DOHH2 (cell line): ENCODE measurements at regions not wholly inside any gene's neighbourhood (a gene's known extent, or its start where the extent isn't known, plus 50 kb on each side); places are given as distances from the start of the nearest gene placed in this dataset.

Experiments used
- H3F3A ChIP-seq: fragments of 200-600 bp; sonication (generic), shearing (Covaris generic); 2 replicates; pipeline ENCODE4 v1.6.0; 2016; ENCODE audit warnings: antibody characterized with exemption, mild to moderate bottlenecking; ENCODE audit not compliant: control insufficient read depth, insufficient read depth
- H3K27ac ChIP-seq: fragments of 200-600 bp; sonication (generic); 2 replicates; pipeline ENCODE4 v1.5.1; 2014; ENCODE audit warnings: low read depth, mild to moderate bottlenecking, low read length, moderate library complexity
- H3K27me3 ChIP-seq: fragments of 200-600 bp; sonication (generic); 2 replicates; pipeline ENCODE4 v1.6.1; 2014; ENCODE audit warnings: mild to moderate bottlenecking, low read length, mixed read lengths; ENCODE audit not compliant: control insufficient read depth
- H3K36me3 ChIP-seq: fragments of 200-600 bp; sonication (generic); 2 replicates; pipeline ENCODE4 v1.6.1; 2014; ENCODE audit warnings: mild to moderate bottlenecking, low read length, moderate library complexity, mixed read lengths; ENCODE audit not compliant: control insufficient read depth
- H3K4me1 ChIP-seq: fragments of 200-600 bp; sonication (generic); 2 replicates; pipeline ENCODE4 v1.6.1; 2014; ENCODE audit warnings: mild to moderate bottlenecking, low read length, mixed read lengths; ENCODE audit not compliant: control insufficient read depth
- H3K4me2 ChIP-seq: fragments of 200-600 bp; sonication (generic); 2 replicates; pipeline ENCODE4 v1.6.0; 2014; ENCODE audit warnings: mild to moderate bottlenecking, low read length, moderate library complexity
- H3K4me3 ChIP-seq: fragments of 200-600 bp; sonication (generic); 2 replicates; pipeline ENCODE4 v1.5.1; 2014; ENCODE audit warnings: mild to moderate bottlenecking, low read length, mixed read lengths
- H3K79me2 ChIP-seq: fragments of 200-600 bp; sonication (generic); 2 replicates; pipeline ENCODE4 v1.6.1; 2014; ENCODE audit warnings: mild to moderate bottlenecking, low read length, mixed read lengths; ENCODE audit not compliant: control insufficient read depth
- H3K9me2 ChIP-seq: fragments of 200-600 bp; sonication (generic); replicated peaks from 2 replicates; pipeline ENCODE4 v1.6.1; 2014; ENCODE audit warnings: mild to moderate bottlenecking, low read length, mixed read lengths; ENCODE audit not compliant: control insufficient read depth
- H3K9me3 ChIP-seq: fragments of 200-600 bp; sonication (generic); 2 replicates; pipeline ENCODE4 v1.6.1; 2014; ENCODE audit warnings: antibody characterized with exemption, low read length, mixed read lengths; ENCODE audit not compliant: control insufficient read depth, insufficient read depth
- H4K20me1 ChIP-seq: fragments of 200-600 bp; sonication (generic); 2 replicates; pipeline ENCODE4 v1.6.0; 2014; ENCODE audit warnings: low read depth, mild to moderate bottlenecking, antibody characterized with exemption, low read length, moderate library complexity; ENCODE audit not compliant: control insufficient read depth, insufficient read depth
- EZH2phosphoT487 ChIP-seq: fragments of 200-600 bp; sonication (generic); IDR thresholded peaks from 2 replicates; pipeline ENCODE4 v1.6.1; 2017; ENCODE audit warnings: borderline replicate concordance, mild to moderate bottlenecking, antibody characterized with exemption, low read length, moderate library complexity, mixed read lengths
- TF ChIP-seq, protein P1 (sequence below): fragments of 200-600 bp; sonication (generic); IDR thresholded peaks from one replicate; pipeline ENCODE4 v1.5.1; 2014; ENCODE audit warnings: antibody characterized with exemption, mild to moderate bottlenecking, low read depth, low read length; ENCODE audit not compliant: poor library complexity, severe bottlenecking

DNA sequence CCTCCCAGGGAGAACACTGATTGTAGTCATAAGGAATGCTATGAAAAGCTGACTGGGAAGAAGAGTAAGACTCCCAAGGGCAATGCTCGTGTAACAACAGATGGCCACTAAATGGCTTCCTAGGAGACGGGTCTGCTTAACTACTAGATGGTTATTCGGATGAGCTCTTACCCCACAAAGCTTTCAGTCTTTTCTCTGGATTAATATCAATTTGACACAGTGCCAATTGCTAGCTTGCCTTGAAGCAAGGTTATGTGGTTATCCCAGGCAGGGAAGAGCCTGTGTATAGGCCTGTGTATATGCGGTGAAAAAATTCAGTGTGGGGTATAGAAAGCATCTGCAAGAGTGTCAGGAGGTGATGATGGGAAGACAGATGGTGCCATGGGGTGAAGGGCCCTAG lies 86.4 kb upstream of the NOX3 start:
- no peaks in the 10 kb centered on the region for H3K79me2 ChIP-seq
- H4K20me1 ChIP-seq = no peaks in the 10 kb centered on the region
- H3K27ac ChIP-seq = no peak overlapping the region
- no peaks in the 10 kb centered on the region for H3K4me1 ChIP-seq
- H3K27me3 ChIP-seq = no peaks in the 10 kb centered on the region
- H3K9me3 ChIP-seq = no peaks in the 10 kb centered on the region
- H3K36me3 ChIP-seq = no peaks in the 10 kb centered on the region
- no peaks in the 10 kb centered on the region for H3F3A ChIP-seq
- no peak overlapping the region for H3K4me3 ChIP-seq
- no peak overlapping the region for H3K4me2 ChIP-seq
- no peaks in the 10 kb centered on the region for H3K9me2 ChIP-seq
- TF ChIP-seq, protein P1, sequence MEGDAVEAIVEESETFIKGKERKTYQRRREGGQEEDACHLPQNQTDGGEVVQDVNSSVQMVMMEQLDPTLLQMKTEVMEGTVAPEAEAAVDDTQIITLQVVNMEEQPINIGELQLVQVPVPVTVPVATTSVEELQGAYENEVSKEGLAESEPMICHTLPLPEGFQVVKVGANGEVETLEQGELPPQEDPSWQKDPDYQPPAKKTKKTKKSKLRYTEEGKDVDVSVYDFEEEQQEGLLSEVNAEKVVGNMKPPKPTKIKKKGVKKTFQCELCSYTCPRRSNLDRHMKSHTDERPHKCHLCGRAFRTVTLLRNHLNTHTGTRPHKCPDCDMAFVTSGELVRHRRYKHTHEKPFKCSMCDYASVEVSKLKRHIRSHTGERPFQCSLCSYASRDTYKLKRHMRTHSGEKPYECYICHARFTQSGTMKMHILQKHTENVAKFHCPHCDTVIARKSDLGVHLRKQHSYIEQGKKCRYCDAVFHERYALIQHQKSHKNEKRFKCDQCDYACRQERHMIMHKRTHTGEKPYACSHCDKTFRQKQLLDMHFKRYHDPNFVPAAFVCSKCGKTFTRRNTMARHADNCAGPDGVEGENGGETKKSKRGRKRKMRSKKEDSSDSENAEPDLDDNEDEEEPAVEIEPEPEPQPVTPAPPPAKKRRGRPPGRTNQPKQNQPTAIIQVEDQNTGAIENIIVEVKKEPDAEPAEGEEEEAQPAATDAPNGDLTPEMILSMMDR = no peak
- no peak for TF ChIP-seq EZH2phosphoT487

- H4K20me1 ChIP-seq = no peaks in the 10 kb centered on the region
- H3F3A ChIP-seq = no peaks in the 10 kb centered on the region
- TF ChIP-seq, protein P1 = no peak
- no peak for TF ChIP-seq EZH2phosphoT487
- no peaks in the 10 kb centered on the region for H3K4me1 ChIP-seq
- H3K9me2 ChIP-seq = no peaks in the 10 kb centered on the region
- no peaks in the 10 kb centered on the region for H3K27me3 ChIP-seq
- H3K4me3 ChIP-seq = no peak overlapping the region
- no peak overlapping the region for H3K27ac ChIP-seq
- H3K4me2 ChIP-seq = no peak overlapping the region
- peaks cover 9% of the 10 kb centered on the region; the same call in 1 of the 2 replicates for H3K9me3 ChIP-seq
- no peaks in the 10 kb centered on the region for H3K79me2 ChIP-seq
- no peaks in the 10 kb centered on the region for H3K36me3 ChIP-seq
Observed at GRCh38 chr6:155538708-155539390, 83.2 kb upstream of the NOX3 start.

GRCh38 chr6:155534678-155535077 lies 79.0 kb upstream of the NOX3 start:
- H4K20me1 ChIP-seq = no peaks in the 10 kb centered on the region
- H3F3A ChIP-seq = no peaks in the 10 kb centered on the region
- no peak overlapping the region for H3K4me2 ChIP-seq
- peaks cover 9% of the 10 kb centered on the region for H3K4me1 ChIP-seq
- no peaks in the 10 kb centered on the region for H3K27me3 ChIP-seq
- no peaks in the 10 kb centered on the region for H3K9me2 ChIP-seq
- H3K79me2 ChIP-seq = no peaks in the 10 kb centered on the region
- no peak for TF ChIP-seq EZH2phosphoT487
- TF ChIP-seq, protein P1 = no peak
- no peaks in the 10 kb centered on the region for H3K36me3 ChIP-seq
- no peak overlapping the region for H3K27ac ChIP-seq
- no peak overlapping the region for H3K4me3 ChIP-seq
- H3K9me3 ChIP-seq = peaks cover 12% of the 10 kb centered on the region; the same call in 1 of the 2 replicates
